ENCODE measurements at regions not wholly inside any gene's neighbourhood (a gene's known extent, or its start where the extent isn't known, plus 50 kb on each side); places are given as distances from the start of the nearest gene placed in this dataset.
A peak's percentile ranks its signal among the peaks of the same experiment; 100 is the strongest.

DNA sequence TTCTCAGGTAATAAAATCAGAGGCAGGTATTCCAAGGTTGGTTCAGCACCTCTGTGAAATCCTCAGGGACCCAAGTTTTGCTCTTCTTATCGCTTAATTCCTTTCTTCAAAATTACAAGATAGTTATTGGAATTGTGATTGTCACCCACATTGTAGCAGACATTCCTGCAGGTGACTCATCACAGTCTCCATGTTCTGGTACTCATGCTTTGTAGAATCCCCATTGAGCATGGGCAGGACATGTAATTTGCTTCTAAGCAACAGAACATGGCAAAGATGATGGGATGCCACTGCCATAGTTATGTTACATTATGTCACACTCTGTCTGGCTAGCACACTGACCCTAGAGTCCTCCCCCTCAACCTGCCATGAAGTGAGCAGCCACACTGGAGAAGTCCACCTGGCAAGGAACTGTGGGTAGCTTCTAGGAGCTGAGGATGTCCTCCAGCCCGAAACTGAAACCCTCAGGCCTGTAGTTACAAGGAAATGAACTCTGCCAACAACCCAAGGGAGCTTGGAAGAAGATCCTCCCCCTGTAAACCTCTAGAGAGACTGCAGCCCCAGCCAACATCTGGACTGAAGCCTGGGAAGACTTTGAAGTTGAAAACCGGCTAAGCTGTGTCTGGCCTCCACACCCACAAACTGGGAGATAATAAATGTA, 58.3 kb upstream of the GUCY1A1 start:
- intact Hi-C loops (cut with DNase I): no loop called here
- H3K27ac ChIP-seq (ENCODE audit: low read depth in 2 of 2, low read length in 2 of 2): no peak overlapping the region
- H3K36me3 ChIP-seq (ENCODE audit: control insufficient read depth in 2 of 3, insufficient read depth in 3 of 3, low read length in 3 of 3): no peaks in the 10 kb centered on the region

DNA sequence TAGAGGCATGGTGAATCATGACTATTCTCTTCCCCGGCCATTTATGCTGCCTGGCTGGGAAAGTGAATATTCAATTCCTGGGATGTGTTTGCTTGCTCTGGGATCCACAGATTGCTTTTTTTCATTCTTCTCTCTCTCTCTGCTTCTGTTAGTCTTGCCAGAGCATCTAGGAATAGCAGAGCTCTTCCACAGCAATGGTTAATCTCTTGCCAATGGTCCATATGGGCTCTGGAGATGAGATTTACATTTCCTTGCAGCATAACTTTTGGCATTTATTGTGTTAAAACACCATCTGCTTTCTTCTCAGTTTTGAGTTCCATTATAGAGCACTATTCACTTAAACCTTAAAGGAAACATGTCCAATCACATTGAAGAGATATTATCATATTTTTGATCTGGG, 59.2 kb upstream of the GUCY1A1 start:
- Histone ChIP-seq H3K9ac (ENCODE audit: low read length in 3 of 3) (no peak overlapping the region), H3K27me3 (ENCODE audit: control insufficient read depth, insufficient read depth, low read length) (no peaks in the 10 kb centered on the region), H3K4me1 (ENCODE audit: control insufficient read depth in 2 of 3, insufficient read depth in 2 of 3, low read depth in 1 of 3, low read length in 3 of 3) (no peaks in the 10 kb centered on the region), H3K27ac (ENCODE audit: low read depth in 2 of 2, low read length in 2 of 2) (no peak overlapping the region), H3K36me3 (ENCODE audit: control insufficient read depth in 2 of 3, insufficient read depth in 3 of 3, low read length in 3 of 3) (no peaks in the 10 kb centered on the region), H3K9me3 (ENCODE audit: control insufficient read depth in 2 of 3, insufficient read depth in 1 of 3, low read length in 3 of 3) (no peaks in the 10 kb centered on the region), H3K4me3 (ENCODE audit: low read length in 3 of 3) (no peak overlapping the region)
- intact Hi-C loops (cut with DNase I): no loop called here
- TF ChIP-seq, protein P1, sequence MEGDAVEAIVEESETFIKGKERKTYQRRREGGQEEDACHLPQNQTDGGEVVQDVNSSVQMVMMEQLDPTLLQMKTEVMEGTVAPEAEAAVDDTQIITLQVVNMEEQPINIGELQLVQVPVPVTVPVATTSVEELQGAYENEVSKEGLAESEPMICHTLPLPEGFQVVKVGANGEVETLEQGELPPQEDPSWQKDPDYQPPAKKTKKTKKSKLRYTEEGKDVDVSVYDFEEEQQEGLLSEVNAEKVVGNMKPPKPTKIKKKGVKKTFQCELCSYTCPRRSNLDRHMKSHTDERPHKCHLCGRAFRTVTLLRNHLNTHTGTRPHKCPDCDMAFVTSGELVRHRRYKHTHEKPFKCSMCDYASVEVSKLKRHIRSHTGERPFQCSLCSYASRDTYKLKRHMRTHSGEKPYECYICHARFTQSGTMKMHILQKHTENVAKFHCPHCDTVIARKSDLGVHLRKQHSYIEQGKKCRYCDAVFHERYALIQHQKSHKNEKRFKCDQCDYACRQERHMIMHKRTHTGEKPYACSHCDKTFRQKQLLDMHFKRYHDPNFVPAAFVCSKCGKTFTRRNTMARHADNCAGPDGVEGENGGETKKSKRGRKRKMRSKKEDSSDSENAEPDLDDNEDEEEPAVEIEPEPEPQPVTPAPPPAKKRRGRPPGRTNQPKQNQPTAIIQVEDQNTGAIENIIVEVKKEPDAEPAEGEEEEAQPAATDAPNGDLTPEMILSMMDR (IDR thresholded peaks at IDR 0.05; ENCODE audit: borderline replicate concordance, extremely low read depth, insufficient read depth): no peak
- FAIRE-seq: no peak
- DNase-seq: no peak

More for the DNA sequence above, 58.3 kb upstream of the GUCY1A1 start:
- no peaks in the 10 kb centered on the region for H3K27me3 ChIP-seq (ENCODE audit: control insufficient read depth, insufficient read depth, low read length)
- no peak overlapping the region for H3K9ac ChIP-seq (ENCODE audit: low read length in 3 of 3)
- H3K4me3 ChIP-seq (ENCODE audit: low read length in 3 of 3): no peak overlapping the region
- H3K4me1 ChIP-seq (ENCODE audit: control insufficient read depth in 2 of 3, insufficient read depth in 2 of 3, low read depth in 1 of 3, low read length in 3 of 3): no peaks in the 10 kb centered on the region
- peak in 1 of 5 donors; percentile 22 for DNase-seq
- H3K9me3 ChIP-seq (ENCODE audit: control insufficient read depth in 2 of 3, insufficient read depth in 1 of 3, low read length in 3 of 3): no peaks in the 10 kb centered on the region
- FAIRE-seq: no peak
- TF ChIP-seq, protein P1 (IDR thresholded peaks at IDR 0.05; ENCODE audit: borderline replicate concordance, extremely low read depth, insufficient read depth): no peak

DNA sequence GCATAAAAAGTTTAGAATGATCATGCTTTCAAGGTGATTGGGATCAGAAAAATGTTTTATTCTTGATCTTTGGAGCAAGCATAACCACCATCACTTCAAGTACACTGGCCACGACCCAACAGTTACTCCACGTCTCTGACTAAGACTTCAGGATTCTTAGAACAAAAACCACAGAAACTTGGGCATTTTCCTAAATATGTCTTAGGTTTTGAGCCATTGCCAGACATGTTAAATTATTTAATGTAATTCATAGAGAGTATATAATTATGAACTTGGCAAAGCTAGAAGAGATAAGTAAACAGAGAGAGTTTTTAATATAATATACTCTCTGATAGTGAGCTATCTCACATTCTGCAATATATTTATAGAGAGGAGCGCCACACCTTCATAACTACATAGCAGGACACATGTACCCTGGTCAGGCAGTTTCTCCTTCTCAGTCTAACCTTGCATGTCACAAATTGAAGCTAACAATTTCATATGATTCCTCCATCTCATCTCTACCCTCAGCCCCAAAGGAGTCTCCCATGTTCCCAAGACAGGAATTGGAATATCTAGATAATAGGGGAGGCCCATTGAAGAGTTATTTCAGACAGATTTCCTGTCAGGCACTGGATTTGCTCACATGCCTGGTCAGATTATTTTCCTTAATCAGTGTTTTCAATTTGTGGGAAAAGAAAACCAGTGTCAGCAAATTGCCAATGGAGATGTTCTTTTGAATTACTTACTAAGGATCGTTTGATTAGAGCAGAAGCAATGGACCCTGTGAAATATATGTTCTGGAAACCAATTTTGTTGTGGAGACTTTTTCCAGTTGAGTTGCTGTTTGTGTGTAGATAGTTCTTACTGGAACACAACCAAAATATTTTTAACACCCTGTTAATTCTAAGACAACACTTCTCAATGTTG, 61.7 kb upstream of the GUCY1A1 start:
- H3K27ac ChIP-seq (ENCODE audit: low read depth in 2 of 2, low read length in 2 of 2): no peak overlapping the region

More for the DNA sequence above, 61.7 kb upstream of the GUCY1A1 start:
- Histone ChIP-seq H3K9me3 (ENCODE audit: control insufficient read depth in 2 of 3, insufficient read depth in 1 of 3, low read length in 3 of 3) (no peaks in the 10 kb centered on the region), H3K4me1 (ENCODE audit: control insufficient read depth in 2 of 3, insufficient read depth in 2 of 3, low read depth in 1 of 3, low read length in 3 of 3) (no peaks in the 10 kb centered on the region), H3K27me3 (ENCODE audit: control insufficient read depth, insufficient read depth, low read length) (no peaks in the 10 kb centered on the region), H3K9ac (ENCODE audit: low read length in 3 of 3) (no peak overlapping the region), H3K4me3 (ENCODE audit: low read length in 3 of 3) (no peak overlapping the region), H3K36me3 (ENCODE audit: control insufficient read depth in 2 of 3, insufficient read depth in 3 of 3, low read length in 3 of 3) (no peaks in the 10 kb centered on the region)
- TF ChIP-seq, protein P1 (IDR thresholded peaks at IDR 0.05; ENCODE audit: borderline replicate concordance, extremely low read depth, insufficient read depth): no peak
- intact Hi-C loops (cut with DNase I): no loop called here
- DNase-seq: no peak
- FAIRE-seq: no peak
